ENCODE measurements at regions not wholly inside any gene's neighbourhood (a gene's known extent, or its start where the extent isn't known, plus 50 kb on each side); places are given as distances from the start of the nearest gene placed in this dataset.
"Not testable (repeated sequence)": the region's sequence is repeated elsewhere in the genome, so short reads cannot be mapped to it uniquely, and the experiment has no call there.

DNA sequence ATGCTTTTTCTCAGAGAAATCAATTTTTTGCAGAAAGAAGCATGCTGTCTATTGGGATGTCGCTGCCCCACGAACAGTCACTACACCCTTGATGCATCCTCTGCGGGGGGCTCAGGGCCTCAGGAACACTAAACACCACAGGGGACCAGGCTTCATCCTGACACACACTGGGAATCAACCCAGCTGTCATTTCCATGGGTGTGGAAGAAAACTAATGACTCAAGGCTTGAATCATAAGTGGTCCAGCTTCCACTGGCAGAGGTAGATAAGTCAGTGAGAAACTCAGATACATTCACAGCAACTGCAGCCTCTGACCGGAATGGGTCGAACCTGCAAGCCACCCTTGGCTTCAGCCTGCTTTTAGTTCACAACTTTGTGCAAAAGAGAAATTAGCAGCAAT, 81.3 kb upstream of the SPTLC3 start:
- CTCF ChIA-PET, result no interaction called here
- Mint-ChIP-seq H3K36me3 (no peaks in the 10 kb centered on the region), H3K4me1 (ENCODE audit: low read depth) (no peaks in the 10 kb centered on the region), H3K27me3 (peaks cover 3% of the 10 kb centered on the region), H3K9me3 (no peaks in the 10 kb centered on the region), H3K27ac (no peak overlapping the region), H3K4me3 (no peak overlapping the region)
- DNase-seq, result no peak
- POLR2A ChIA-PET, result no interaction called here
- intact Hi-C loops (cut with micrococcal nuclease), result loop anchor here (5.0 kb wide), 1 partner anchor 620 kb away; no protein-coding TSS in a partner anchor

DNA sequence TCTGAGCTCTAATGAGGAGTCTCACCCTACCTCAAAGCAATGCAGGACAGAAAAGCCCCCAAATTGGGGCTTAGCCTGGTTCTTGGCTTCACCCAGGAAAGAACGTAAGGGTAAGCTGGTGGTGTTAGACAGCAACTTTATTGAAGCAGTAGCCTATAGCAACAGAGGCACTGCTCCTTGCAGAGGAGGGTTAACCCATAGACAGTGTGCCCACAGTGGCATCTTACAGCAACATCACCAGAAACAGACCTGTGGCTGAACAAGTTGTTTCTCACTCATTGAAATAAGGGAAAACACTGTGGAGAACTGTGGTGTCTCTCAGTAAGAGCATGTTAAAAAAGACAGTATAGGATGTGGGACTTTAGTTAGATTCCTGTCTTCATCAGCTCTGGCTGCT, 80.4 kb upstream of the SPTLC3 start:
- no peak for DNase-seq
- no peaks in the 10 kb centered on the region for H3K9me3 Mint-ChIP-seq
- intact Hi-C loops (cut with micrococcal nuclease), result loop anchor here (5.0 kb wide), 1 partner anchor 619 kb away; no protein-coding TSS in a partner anchor
- no peak overlapping the region for H3K27ac Mint-ChIP-seq
- H3K4me1 Mint-ChIP-seq (ENCODE audit: low read depth), result no peaks in the 10 kb centered on the region
- POLR2A ChIA-PET, result no interaction called here
- no peaks in the 10 kb centered on the region for H3K36me3 Mint-ChIP-seq
- H3K4me3 Mint-ChIP-seq, result no peak overlapping the region
- CTCF ChIA-PET, result no interaction called here
- peaks cover 3% of the 10 kb centered on the region for H3K27me3 Mint-ChIP-seq

DNA sequence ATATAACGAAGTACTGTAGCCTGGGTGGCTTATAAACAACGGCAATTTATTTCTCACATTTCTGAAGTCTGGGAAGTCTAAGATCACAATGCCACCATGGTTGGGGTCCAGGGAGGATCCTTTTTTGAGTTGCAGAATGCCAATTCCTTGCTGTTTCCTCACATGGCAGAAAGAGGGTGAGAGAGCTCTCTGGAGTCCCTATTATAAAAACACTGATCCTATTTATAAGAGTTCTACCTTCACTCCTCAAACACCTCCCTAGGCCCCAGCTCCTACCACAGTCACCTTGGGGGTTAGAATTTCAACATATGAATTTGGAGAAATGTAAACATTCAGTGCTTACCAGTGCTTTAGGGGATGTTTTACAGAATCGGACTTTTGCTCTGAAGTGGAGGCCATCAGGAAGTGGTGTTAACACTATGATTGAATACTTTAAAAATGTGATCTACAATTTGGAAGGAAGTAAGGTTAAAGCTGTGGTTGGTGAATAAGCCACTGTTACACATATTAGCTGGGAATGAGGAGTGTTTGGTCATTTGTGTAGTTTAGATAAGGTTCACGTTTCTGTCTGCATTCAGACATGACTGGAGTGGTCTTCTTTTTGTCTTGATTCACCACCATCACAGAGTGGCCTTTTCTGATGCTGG, 79.9 kb upstream of the SPTLC3 start:
- Mint-ChIP-seq H3K27ac (no peak overlapping the region), H3K4me1 (ENCODE audit: low read depth) (no peaks in the 10 kb centered on the region), H3K36me3 (no peaks in the 10 kb centered on the region), H3K9me3 (no peaks in the 10 kb centered on the region), H3K27me3 (peaks cover 3% of the 10 kb centered on the region), H3K4me3 (no peak overlapping the region)
- intact Hi-C loops (cut with micrococcal nuclease), result loop anchor here (5.0 kb wide), 1 partner anchor 618 kb away; no protein-coding TSS in a partner anchor
- ChIA-PET POLR2A (no interaction called here), CTCF (no interaction called here)
- DNase-seq, result no peak

DNA sequence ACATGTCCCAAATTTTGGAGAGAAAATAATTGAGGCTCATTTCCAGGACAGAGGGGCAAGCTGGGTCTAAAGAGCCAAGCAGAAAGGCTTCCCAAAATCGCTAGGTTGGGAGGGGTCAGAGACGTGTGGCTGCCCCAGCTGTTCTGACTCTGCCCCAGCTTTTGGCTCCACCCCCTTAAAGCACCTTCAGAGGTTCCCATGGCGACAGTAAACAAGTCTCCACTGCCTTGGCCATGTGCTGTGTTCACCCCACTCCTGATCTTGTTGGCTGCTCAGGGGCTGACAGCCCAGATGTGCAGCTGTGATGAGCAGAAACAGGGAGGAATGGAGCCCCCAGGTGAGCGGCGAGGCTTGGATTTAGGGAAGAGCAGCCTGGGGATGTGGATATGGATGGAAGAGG, 72.8 kb upstream of the SPTLC3 start:
- no peaks in the 10 kb centered on the region for H3K36me3 Mint-ChIP-seq
- no peaks in the 10 kb centered on the region for H3K9me3 Mint-ChIP-seq
- ChIA-PET POLR2A (no interaction called here), CTCF (no interaction called here)
- intact Hi-C loops (cut with micrococcal nuclease), result no loop called here
- no peak overlapping the region for H3K27ac Mint-ChIP-seq
- no peaks in the 10 kb centered on the region for H3K4me1 Mint-ChIP-seq (ENCODE audit: low read depth)
- DNase-seq, result no peak
- H3K27me3 Mint-ChIP-seq, result peaks cover 3% of the 10 kb centered on the region
- no peak overlapping the region for H3K4me3 Mint-ChIP-seq

DNA sequence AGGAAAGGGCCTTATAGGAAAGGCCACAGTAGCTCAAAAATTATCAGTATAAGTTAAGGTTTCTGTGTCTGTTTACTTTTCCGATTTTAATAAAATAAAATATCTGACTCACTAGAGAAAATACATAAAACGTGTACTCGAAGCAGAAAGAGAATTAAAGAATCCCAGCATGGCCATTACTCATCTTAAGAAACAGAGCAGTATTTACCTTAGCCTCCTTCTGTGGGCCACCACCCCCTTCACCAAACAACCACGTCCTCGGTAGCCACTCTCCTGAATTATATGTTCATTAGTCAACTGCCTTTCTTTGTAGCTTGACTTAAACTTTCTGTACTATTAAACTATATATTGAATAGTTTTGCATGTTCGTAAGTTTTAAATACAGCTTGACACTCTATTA, 72.2 kb upstream of the SPTLC3 start:
- Mint-ChIP-seq H3K27ac (no peak overlapping the region), H3K36me3 (no peaks in the 10 kb centered on the region), H3K27me3 (peaks cover 2% of the 10 kb centered on the region), H3K4me3 (no peak overlapping the region), H3K9me3 (no peaks in the 10 kb centered on the region), H3K4me1 (ENCODE audit: low read depth) (no peaks in the 10 kb centered on the region)
- no peak for DNase-seq
- CTCF ChIA-PET, result no interaction called here
- POLR2A ChIA-PET, result no interaction called here
- intact Hi-C loops (cut with micrococcal nuclease), result no loop called here

DNA sequence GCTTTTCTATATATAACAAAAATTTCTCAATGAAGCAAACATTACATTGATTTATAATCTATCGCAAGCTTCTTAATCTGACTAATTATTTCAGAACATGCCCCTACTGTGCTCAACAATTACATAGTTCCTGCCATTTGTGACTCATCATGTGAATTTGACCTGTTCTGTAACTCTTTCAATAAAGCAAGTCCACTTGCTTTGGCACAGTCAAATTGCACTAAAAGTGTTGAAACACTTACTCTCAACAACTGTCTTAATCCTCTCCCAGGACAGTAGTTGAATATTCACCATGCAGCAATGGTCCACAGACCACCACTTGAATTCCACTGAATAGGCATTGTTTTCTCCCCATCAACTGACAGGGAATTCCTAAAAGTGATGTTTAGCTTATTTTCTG, 67.7 kb upstream of the SPTLC3 start:
- Mint-ChIP-seq H3K4me3 (no peak overlapping the region), H3K36me3 (no peaks in the 10 kb centered on the region), H3K4me1 (ENCODE audit: low read depth) (no peaks in the 10 kb centered on the region), H3K9me3 (no peaks in the 10 kb centered on the region), H3K27me3 (no peaks in the 10 kb centered on the region), H3K27ac (no peak overlapping the region)
- intact Hi-C loops (cut with micrococcal nuclease), result no loop called here
- POLR2A ChIA-PET, result no interaction called here
- CTCF ChIA-PET, result no interaction called here
- DNase-seq, result no peak

DNA sequence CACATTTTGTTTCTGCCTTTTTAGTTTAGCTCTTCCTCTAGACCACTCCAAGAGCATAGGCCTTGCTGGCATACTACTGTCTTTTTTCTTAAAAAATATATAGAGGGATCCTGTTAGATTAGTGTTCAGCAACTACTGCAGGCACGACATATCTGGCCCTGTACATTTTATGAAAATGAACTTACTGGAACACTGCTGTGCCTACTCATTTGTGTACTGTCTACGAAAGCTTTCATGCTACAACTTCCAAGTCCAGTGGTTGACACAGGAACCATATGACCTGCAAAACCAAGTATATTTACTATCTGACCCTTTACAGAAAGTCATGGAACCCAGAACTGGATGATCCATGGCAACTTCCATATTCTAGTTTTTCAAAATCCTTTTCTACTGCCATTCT, 66.6 kb upstream of the SPTLC3 start:
- CTCF ChIA-PET, result no interaction called here
- POLR2A ChIA-PET, result no interaction called here
- Mint-ChIP-seq H3K4me3 (no peak overlapping the region), H3K4me1 (ENCODE audit: low read depth) (no peaks in the 10 kb centered on the region), H3K27ac (no peak overlapping the region), H3K9me3 (no peaks in the 10 kb centered on the region), H3K27me3 (no peaks in the 10 kb centered on the region), H3K36me3 (no peaks in the 10 kb centered on the region)
- DNase-seq, result no peak
- intact Hi-C loops (cut with micrococcal nuclease), result no loop called here

DNA sequence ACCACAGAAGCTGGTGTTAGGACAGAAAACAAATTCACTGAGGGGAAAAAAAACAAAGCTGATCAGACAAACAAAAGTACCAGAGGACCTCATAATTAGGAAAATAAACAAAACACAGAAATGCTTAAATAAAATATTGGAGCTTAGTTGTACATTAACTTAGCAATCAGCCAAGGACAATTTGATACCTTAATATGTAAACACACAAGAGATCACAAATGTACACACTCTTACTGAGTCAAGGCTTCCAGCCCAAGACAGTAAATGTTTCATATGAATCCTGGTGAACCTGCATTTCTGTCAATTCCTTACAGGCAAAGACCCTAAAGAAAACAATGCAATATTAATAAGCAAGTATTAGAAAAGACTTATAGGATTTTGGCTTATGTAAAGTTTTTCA, 62.0 kb upstream of the SPTLC3 start:
- no peak overlapping the region for H3K27ac Mint-ChIP-seq
- H3K9me3 Mint-ChIP-seq, result no peaks in the 10 kb centered on the region
- intact Hi-C loops (cut with micrococcal nuclease), result no loop called here
- H3K4me1 Mint-ChIP-seq (ENCODE audit: low read depth), result no peaks in the 10 kb centered on the region
- CTCF ChIA-PET, result interaction anchor here (0.5 kb wide), 1 partner anchor 354 kb away, joined by 3 read pairs; no protein-coding TSS in a partner anchor
- H3K27me3 Mint-ChIP-seq, result no peaks in the 10 kb centered on the region
- H3K36me3 Mint-ChIP-seq, result no peaks in the 10 kb centered on the region
- POLR2A ChIA-PET, result no interaction called here
- H3K4me3 Mint-ChIP-seq, result no peak overlapping the region
- no peak for DNase-seq

DNA sequence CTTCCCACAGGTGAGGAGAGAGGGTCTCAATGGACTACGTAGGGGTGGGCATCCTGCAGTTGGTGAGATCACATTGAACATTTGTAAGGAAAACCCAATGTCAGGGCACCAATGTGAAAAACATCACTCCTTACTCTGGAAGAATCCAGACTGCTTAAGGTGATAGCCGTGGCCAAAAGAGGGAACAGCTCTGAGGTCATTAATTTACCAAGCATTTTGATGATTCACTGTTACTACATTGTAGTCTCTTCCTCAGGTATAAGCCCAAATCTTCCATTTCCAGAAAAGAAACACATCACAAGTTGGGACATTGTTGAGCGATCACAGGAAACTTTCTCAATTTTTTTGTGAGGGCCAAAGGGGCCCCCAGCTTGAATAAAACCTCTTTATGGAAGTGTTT, 61.1 kb upstream of the SPTLC3 start:
- no peaks in the 10 kb centered on the region for H3K9me3 Mint-ChIP-seq
- H3K36me3 Mint-ChIP-seq, result no peaks in the 10 kb centered on the region
- no peak overlapping the region for H3K27ac Mint-ChIP-seq

DNA sequence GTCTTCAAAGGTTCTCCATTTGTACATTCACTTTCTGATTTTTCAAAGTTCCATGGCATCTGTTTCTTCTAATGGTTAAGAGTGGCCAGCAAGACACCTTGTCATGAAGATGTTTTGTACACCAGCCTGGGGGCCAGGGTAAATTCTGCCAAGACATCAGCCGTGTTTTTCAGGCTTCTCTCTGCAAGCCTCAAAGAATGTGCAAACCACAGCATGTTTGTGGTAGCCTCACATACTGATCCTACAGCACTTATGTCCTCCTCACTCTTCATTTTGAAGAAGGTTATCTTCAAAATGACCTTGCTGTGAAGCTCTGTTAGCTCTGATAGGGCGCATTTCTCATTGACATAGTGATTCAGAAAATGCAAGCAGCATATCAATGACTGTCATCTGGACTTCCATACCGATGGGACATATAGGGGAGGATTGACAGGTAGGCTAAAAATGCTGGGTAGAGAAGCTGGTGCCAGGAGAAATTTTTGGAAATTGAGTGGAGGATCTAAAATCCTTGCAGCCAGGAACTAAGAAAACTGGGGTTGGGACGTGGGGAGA, 59.3 kb upstream of the SPTLC3 start:
- Mint-ChIP-seq H3K27me3 (no peaks in the 10 kb centered on the region), H3K4me1 (ENCODE audit: low read depth) (no peaks in the 10 kb centered on the region), H3K9me3 (no peaks in the 10 kb centered on the region), H3K36me3 (no peaks in the 10 kb centered on the region), H3K4me3 (no peak overlapping the region), H3K27ac (no peak overlapping the region)
- ChIA-PET POLR2A (no interaction called here), CTCF (no interaction called here)
- no peak for DNase-seq
- intact Hi-C loops (cut with micrococcal nuclease), result no loop called here

More for the DNA sequence above, 61.1 kb upstream of the SPTLC3 start:
- intact Hi-C loops (cut with micrococcal nuclease), result no loop called here
- H3K27me3 Mint-ChIP-seq, result no peaks in the 10 kb centered on the region
- H3K4me3 Mint-ChIP-seq, result no peak overlapping the region
- CTCF ChIA-PET, result no interaction called here
- DNase-seq, result no peak
- H3K4me1 Mint-ChIP-seq (ENCODE audit: low read depth), result no peaks in the 10 kb centered on the region
- POLR2A ChIA-PET, result no interaction called here

DNA sequence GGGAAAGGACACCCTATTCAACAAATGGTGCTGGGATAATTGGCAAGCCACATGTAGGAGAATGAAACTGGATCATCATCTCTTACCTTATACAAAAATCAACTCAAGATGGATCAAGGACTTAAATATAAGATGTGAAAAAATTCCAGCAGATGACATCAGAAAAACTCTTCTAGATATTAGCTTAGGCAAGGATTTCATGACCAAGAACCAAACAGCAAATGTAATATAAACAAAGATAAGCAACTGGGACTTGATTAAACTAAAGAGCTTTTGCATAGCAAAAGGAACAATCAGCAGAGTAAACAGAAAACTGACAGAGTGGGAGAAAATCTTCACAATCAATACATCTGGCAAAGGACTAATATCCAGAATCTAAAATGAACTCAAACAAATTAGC, 54.5 kb upstream of the SPTLC3 start:
- H3K4me3 Mint-ChIP-seq; DNase-seq; intact Hi-C loops (cut with micrococcal nuclease); H3K27me3 Mint-ChIP-seq; H3K27ac Mint-ChIP-seq; POLR2A ChIA-PET; H3K4me1 Mint-ChIP-seq (ENCODE audit: low read depth); H3K36me3 Mint-ChIP-seq; H3K9me3 Mint-ChIP-seq; CTCF ChIA-PET: not testable (repeated sequence)

DNA sequence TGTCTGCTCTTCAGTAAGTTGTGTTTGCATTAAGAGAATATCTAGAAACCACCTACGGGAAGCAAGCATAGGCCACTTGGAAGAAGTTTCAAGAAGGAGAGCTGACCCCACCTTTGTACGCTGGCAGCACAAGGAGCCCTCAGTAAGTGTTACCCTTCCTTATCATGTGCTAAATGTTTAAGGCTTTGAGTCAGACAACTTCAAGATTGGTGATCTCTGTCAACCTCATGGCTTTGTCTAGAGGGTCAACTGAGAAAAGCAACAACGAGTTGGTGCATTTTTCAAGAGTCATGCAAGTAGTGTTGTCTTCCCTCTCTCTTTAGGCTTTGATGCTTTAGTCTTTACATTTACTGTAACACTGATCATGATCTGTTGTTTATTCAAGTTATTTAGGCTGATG, 53.2 kb upstream of the SPTLC3 start:
- intact Hi-C loops (cut with micrococcal nuclease), result no loop called here
- H3K27me3 Mint-ChIP-seq, result peaks cover 3% of the 10 kb centered on the region
- H3K36me3 Mint-ChIP-seq, result no peaks in the 10 kb centered on the region
- H3K4me3 Mint-ChIP-seq, result no peak overlapping the region
- DNase-seq, result no peak
- no peaks in the 10 kb centered on the region for H3K9me3 Mint-ChIP-seq
- ChIA-PET POLR2A (no interaction called here), CTCF (no interaction called here)
- no peaks in the 10 kb centered on the region for H3K4me1 Mint-ChIP-seq (ENCODE audit: low read depth)
- no peak overlapping the region for H3K27ac Mint-ChIP-seq

DNA sequence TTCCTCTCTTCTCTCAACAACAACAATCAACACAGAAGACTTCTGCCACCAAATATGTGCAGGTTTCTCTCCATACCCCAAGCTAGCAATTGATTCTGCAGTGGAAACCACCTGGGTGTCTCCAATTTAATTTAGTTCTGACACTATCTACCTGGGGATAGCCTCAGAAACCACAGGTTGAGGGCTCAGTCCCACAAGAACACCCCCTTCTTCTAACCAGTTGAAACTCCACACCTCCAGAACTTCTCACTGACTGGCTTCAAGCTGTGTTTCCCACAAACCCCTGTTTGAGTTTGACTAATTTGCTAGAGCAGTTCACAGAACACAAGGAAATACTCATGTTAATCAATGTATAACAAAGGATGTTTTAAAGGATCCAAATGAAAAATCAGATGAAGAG, 52.5 kb upstream of the SPTLC3 start:
- POLR2A ChIA-PET, result no interaction called here
- intact Hi-C loops (cut with micrococcal nuclease), result no loop called here
- Mint-ChIP-seq H3K9me3 (no peaks in the 10 kb centered on the region), H3K36me3 (no peaks in the 10 kb centered on the region), H3K27ac (no peak overlapping the region), H3K4me3 (no peak overlapping the region), H3K4me1 (ENCODE audit: low read depth) (no peaks in the 10 kb centered on the region), H3K27me3 (peaks cover 3% of the 10 kb centered on the region)
- CTCF ChIA-PET, result no interaction called here
- DNase-seq, result no peak

Data from activated CD4-positive, alpha-beta memory T cell treated with anti-CD3 and anti-CD28 coated beads for 36 hours (primary cell).